GM19328 (cell line): ENCODE measurements at regions not wholly inside any gene's neighbourhood (a gene's known extent, or its start where the extent isn't known, plus 50 kb on each side); places are given as distances from the start of the nearest gene placed in this dataset.

ENCODE experiments used
- ATAC-seq: cut with Tn5 transposase; IDR thresholded peaks from one replicate; pipeline ENCODE4 v1.9.1; 2021; ENCODE audit warnings: mild to moderate bottlenecking, moderate library complexity; ENCODE audit not compliant: unreplicated experiment

GRCh38 chr2:13572466-13572865 lies 855.7 kb downstream of the TRIB2 start:
- no peak for ATAC-seq

GRCh38 chr2:13574831-13575230 lies 858.1 kb downstream of the TRIB2 start:
- ATAC-seq = no peak

GRCh38 chr2:13576406-13577036 lies 859.8 kb downstream of the TRIB2 start:
- no peak for ATAC-seq

- ATAC-seq = no peak
Observed at GRCh38 chr2:13578547-13578946, 861.8 kb downstream of the TRIB2 start.

GRCh38 chr2:13581471-13581870 lies 864.7 kb downstream of the TRIB2 start:
- ATAC-seq = no peak

GRCh38 chr2:13583609-13584008 lies 866.9 kb downstream of the TRIB2 start:
- ATAC-seq = no peak

- no peak for ATAC-seq
Observed at GRCh38 chr2:13584020-13584419, 867.3 kb downstream of the TRIB2 start.

GRCh38 chr2:13585732-13586131 lies 869.0 kb downstream of the TRIB2 start:
- ATAC-seq = no peak

- no peak for ATAC-seq
Observed at GRCh38 chr2:13596233-13596632, 879.5 kb downstream of the TRIB2 start.

- ATAC-seq = no peak
Observed at GRCh38 chr2:13597176-13597575, 880.4 kb downstream of the TRIB2 start.

- ATAC-seq = no peak
Observed at GRCh38 chr2:13601506-13601905, 884.8 kb downstream of the TRIB2 start.

GRCh38 chr2:13604951-13605661 lies 888.4 kb downstream of the TRIB2 start:
- no peak for ATAC-seq

GRCh38 chr2:13607139-13607538 lies 890.4 kb downstream of the TRIB2 start:
- ATAC-seq = no peak

- ATAC-seq = no peak
Observed at GRCh38 chr2:13611939-13612338, 895.2 kb downstream of the TRIB2 start.

- ATAC-seq = no peak
Observed at GRCh38 chr2:13616059-13616458, 899.3 kb downstream of the TRIB2 start.

GRCh38 chr2:13616616-13617015 lies 899.9 kb downstream of the TRIB2 start:
- ATAC-seq = no peak

GRCh38 chr2:13628122-13628521 lies 911.4 kb downstream of the TRIB2 start:
- ATAC-seq = no peak

- no peak for ATAC-seq
Observed at GRCh38 chr2:13638181-13638580, 921.4 kb downstream of the TRIB2 start.

GRCh38 chr2:13649918-13650317 lies 933.2 kb downstream of the TRIB2 start:
- ATAC-seq = no peak

- ATAC-seq = no peak
Observed at GRCh38 chr2:13650586-13651180, 933.9 kb downstream of the TRIB2 start.

GRCh38 chr2:13651684-13652131 lies 935.0 kb downstream of the TRIB2 start:
- peak; percentile 67 for ATAC-seq
